HEK293 (cell line): ENCODE measurements at regions not wholly inside any gene's neighbourhood (a gene's known extent, or its start where the extent isn't known, plus 50 kb on each side); places are given as distances from the start of the nearest gene placed in this dataset.

Experiments used
- CTCF ChIA-PET: fragments of 350-600 bp; formaldehyde crosslinking; extraction: SDS; loops from one replicate; lab custom pipeline; 2021; ENCODE audit warnings: antibody characterized with exemption; lab: Yijun Ruan, JAX
- POLR2A ChIA-PET: fragments of 300-600 bp; formaldehyde crosslinking; extraction: SDS; loops from one replicate; lab custom pipeline; 2020; ENCODE audit warnings: antibody characterized with exemption, inconsistent platforms; lab: Yijun Ruan, JAX
- H3K27ac ChIP-seq: fragments of 200-500 bp; sonication (Bioruptor generic); 2 replicates; pipeline ENCODE4 v1.5.1; 2014; ENCODE audit warnings: low read depth, low read length, control low read depth, inconsistent platforms; ENCODE audit errors: extremely low read depth
- H3K36me3 ChIP-seq, 2 experiments: fragments of 200-500 bp in 1 of 2; sonication (Bioruptor generic) in 1 of 2; 1 replicate in 1 of 2; 2 replicates in 1 of 2; pipeline ENCODE4 v1.5.1; 2014 to 2017; ENCODE audit warnings: inconsistent platforms in 2 of 2, low read length in 2 of 2; ENCODE audit not compliant: control insufficient read depth in 2 of 2, insufficient read depth in 1 of 2
- H3K4me1 ChIP-seq: fragments of 200-500 bp; sonication (Bioruptor generic); 2 replicates; pipeline ENCODE4 v1.5.1; 2014; ENCODE audit warnings: mild to moderate bottlenecking, low read length, inconsistent platforms; ENCODE audit not compliant: control insufficient read depth, insufficient read depth
- H3K4me3 ChIP-seq: 2 replicates; pipeline ENCODE4 v1.5.1; 2011; ENCODE audit warnings: low read depth, mild to moderate bottlenecking, control low read depth, low read length, moderate library complexity
- H3K9me3 ChIP-seq: fragments of 200-500 bp; sonication (Bioruptor generic); 2 replicates; pipeline ENCODE4 v1.5.1; 2014; ENCODE audit warnings: low read depth, low read length, inconsistent platforms; ENCODE audit not compliant: control insufficient read depth, insufficient read depth
- GLI2 ChIP-seq: fragments of 450-650 bp; formaldehyde crosslinking; IDR thresholded peaks from 2 replicates; pipeline ENCODE4; 2017; ENCODE audit warnings: missing biosample characterization, missing genetic modification characterization, low read depth, borderline replicate concordance
- GLIS1 ChIP-seq: fragments of 450-650 bp; formaldehyde crosslinking; IDR thresholded peaks from 2 replicates; pipeline ENCODE4 v1.5.1; 2016; ENCODE audit warnings: missing biosample characterization, missing genetic modification characterization
- PRDM2 ChIP-seq: fragments of 450-650 bp; formaldehyde crosslinking; IDR thresholded peaks from 2 replicates; pipeline ENCODE4 v1.5.1; 2016; ENCODE audit warnings: missing biosample characterization, missing genetic modification characterization, borderline replicate concordance
- SP2 ChIP-seq: fragments of 450-650 bp; formaldehyde crosslinking; IDR thresholded peaks from 2 replicates; pipeline ENCODE4 v1.5.1; 2016; ENCODE audit warnings: missing biosample characterization, missing genetic modification characterization
- TSHZ1 ChIP-seq: fragments of 450-650 bp; formaldehyde crosslinking; IDR thresholded peaks from 2 replicates; pipeline ENCODE4 v1.5.1; 2016; ENCODE audit warnings: missing biosample characterization, missing genetic modification characterization, borderline replicate concordance
- ZFHX2 ChIP-seq: fragments of 450-650 bp; formaldehyde crosslinking; conservative IDR thresholded peaks from 2 replicates; pipeline ENCODE4 v1.5.1; 2016; ENCODE audit warnings: missing biosample characterization, missing genetic modification characterization
- ZNF155 ChIP-seq: fragments of 450-650 bp; formaldehyde crosslinking; IDR thresholded peaks from 2 replicates; pipeline ENCODE4 v1.5.1; 2016; ENCODE audit warnings: missing biosample characterization, missing genetic modification characterization
- ZNF2 ChIP-seq: fragments of 450-650 bp; formaldehyde crosslinking; IDR thresholded peaks from 2 replicates; pipeline ENCODE4 v1.5.1; 2016; ENCODE audit warnings: missing biosample characterization, missing genetic modification characterization
- ZNF24 ChIP-seq: fragments of 450-650 bp; formaldehyde crosslinking; IDR thresholded peaks from 2 replicates; pipeline ENCODE4 v1.5.1; 2016; ENCODE audit warnings: missing biosample characterization, missing genetic modification characterization
- ZNF514 ChIP-seq: fragments of 450-650 bp; formaldehyde crosslinking; IDR thresholded peaks from 2 replicates; pipeline ENCODE4 v1.5.1; 2016; ENCODE audit warnings: missing biosample characterization, missing genetic modification characterization
- ZNF558 ChIP-seq: fragments of 450-650 bp; formaldehyde crosslinking; IDR thresholded peaks from 2 replicates; pipeline ENCODE4 v1.5.1; 2016; ENCODE audit warnings: missing biosample characterization, missing genetic modification characterization
- ZNF645 ChIP-seq: fragments of 450-650 bp; formaldehyde crosslinking; IDR thresholded peaks from 2 replicates; pipeline ENCODE4; 2016; ENCODE audit warnings: missing biosample characterization, missing genetic modification characterization
- ZNF76 ChIP-seq: fragments of 450-650 bp; formaldehyde crosslinking; IDR thresholded peaks from 2 replicates; pipeline ENCODE4; 2016; ENCODE audit warnings: low read depth, missing biosample characterization, missing genetic modification characterization, borderline replicate concordance
- ZNF776 ChIP-seq: fragments of 450-650 bp; formaldehyde crosslinking; IDR thresholded peaks from 2 replicates; pipeline ENCODE4 v1.5.0; 2017; ENCODE audit warnings: missing biosample characterization, missing genetic modification characterization, borderline replicate concordance
- TF ChIP-seq, protein P1 (sequence below): fragments of 450-650 bp; formaldehyde crosslinking; IDR thresholded peaks from 2 replicates; pipeline ENCODE4 v1.5.1; 2016; ENCODE audit warnings: missing biosample characterization, missing genetic modification characterization
- TF ChIP-seq, protein P2 (sequence below): fragments of 450-650 bp; formaldehyde crosslinking; IDR thresholded peaks from 2 replicates; pipeline ENCODE4 v1.5.1; 2017; ENCODE audit warnings: missing biosample characterization, missing genetic modification characterization
- TF ChIP-seq, protein P3 (sequence below): fragments of 450-650 bp; formaldehyde crosslinking; IDR thresholded peaks from 2 replicates; pipeline ENCODE4 v1.5.1; 2016; ENCODE audit warnings: missing biosample characterization, missing genetic modification characterization

DNA sequence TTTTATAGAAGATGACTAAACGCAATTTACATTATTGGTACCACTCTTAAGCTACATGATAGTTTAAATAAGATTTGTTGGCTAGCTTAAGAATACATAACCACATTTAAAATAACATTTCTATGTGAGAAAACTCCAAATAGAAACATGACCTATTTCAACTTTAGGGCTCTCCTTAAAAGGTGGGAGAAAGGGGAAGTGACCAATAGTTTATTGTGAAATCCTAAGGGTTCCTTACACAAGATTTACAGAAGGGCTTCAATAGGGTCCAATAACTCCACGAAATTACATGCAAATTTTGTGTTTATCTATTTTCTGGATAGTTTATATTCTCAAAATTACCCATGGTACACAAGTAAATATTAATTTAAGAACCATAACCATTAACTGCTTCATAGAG lies 91.6 kb upstream of the DST start:
- H3K4me3 ChIP-seq, result no peak overlapping the region
- TF ChIP-seq SP2 (tag by site-specific recombination), result no peak
- no peak for TF ChIP-seq ZNF155 (tag by site-specific recombination)
- TF ChIP-seq ZNF2, result no peak
- no peak for TF ChIP-seq GLIS1 (tag by site-specific recombination)
- no peak for TF ChIP-seq TSHZ1
- H3K4me1 ChIP-seq, result peaks cover 32% of the 10 kb centered on the region
- ChIA-PET POLR2A (no interaction called here), CTCF (interaction anchor here (0.7 to 1.2 kb wide), 4 partner anchors 10 to 117 kb away, joined by 3 to 7 read pairs (median 4); no protein-coding TSS in a partner anchor)
- no peak overlapping the region for H3K27ac ChIP-seq
- H3K9me3 ChIP-seq, result no peaks in the 10 kb centered on the region
- H3K36me3 ChIP-seq, result no peaks in the 10 kb centered on the region; a peak in 1 of 3 replicates

- Histone ChIP-seq H3K36me3 (no peaks in the 10 kb centered on the region; a peak in 2 of 3 replicates), H3K4me3 (no peak overlapping the region), H3K9me3 (no peaks in the 10 kb centered on the region), H3K4me1 (peaks cover 37% of the 10 kb centered on the region), H3K27ac (no peak overlapping the region)
- POLR2A ChIA-PET, result no interaction called here
- CTCF ChIA-PET, result interaction anchor here (0.7 to 1.7 kb wide), 6 partner anchors 10 to 111 kb away, joined by 3 to 7 read pairs (median 6); no protein-coding TSS in a partner anchor
- TF ChIP-seq ZNF514 (no peak), ZNF645 (tag by site-specific recombination) (no peak), GLI2 (tag by site-specific recombination) (no peak), PRDM2 (tag by site-specific recombination) (no peak), ZNF776 (no peak), GLIS1 (tag by site-specific recombination) (no peak), ZFHX2 (tag by site-specific recombination) (no peak), ZNF24 (tag by site-specific recombination) (no peak), ZNF76 (no peak), ZNF558 (tag by site-specific recombination) (no peak)
- TF ChIP-seq, protein P1, sequence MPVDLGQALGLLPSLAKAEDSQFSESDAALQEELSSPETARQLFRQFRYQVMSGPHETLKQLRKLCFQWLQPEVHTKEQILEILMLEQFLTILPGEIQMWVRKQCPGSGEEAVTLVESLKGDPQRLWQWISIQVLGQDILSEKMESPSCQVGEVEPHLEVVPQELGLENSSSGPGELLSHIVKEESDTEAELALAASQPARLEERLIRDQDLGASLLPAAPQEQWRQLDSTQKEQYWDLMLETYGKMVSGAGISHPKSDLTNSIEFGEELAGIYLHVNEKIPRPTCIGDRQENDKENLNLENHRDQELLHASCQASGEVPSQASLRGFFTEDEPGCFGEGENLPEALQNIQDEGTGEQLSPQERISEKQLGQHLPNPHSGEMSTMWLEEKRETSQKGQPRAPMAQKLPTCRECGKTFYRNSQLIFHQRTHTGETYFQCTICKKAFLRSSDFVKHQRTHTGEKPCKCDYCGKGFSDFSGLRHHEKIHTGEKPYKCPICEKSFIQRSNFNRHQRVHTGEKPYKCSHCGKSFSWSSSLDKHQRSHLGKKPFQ, result 0 out of 2 replicates have a peak, but pooled peaks have one; percentile 41
- TF ChIP-seq, protein P2, sequence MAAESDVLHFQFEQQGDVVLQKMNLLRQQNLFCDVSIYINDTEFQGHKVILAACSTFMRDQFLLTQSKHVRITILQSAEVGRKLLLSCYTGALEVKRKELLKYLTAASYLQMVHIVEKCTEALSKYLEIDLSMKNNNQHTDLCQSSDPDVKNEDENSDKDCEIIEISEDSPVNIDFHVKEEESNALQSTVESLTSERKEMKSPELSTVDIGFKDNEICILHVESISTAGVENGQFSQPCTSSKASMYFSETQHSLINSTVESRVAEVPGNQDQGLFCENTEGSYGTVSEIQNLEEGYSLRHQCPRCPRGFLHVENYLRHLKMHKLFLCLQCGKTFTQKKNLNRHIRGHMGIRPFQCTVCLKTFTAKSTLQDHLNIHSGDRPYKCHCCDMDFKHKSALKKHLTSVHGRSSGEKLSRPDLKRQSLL (tag by site-specific recombination), result no peak
- TF ChIP-seq, protein P3, sequence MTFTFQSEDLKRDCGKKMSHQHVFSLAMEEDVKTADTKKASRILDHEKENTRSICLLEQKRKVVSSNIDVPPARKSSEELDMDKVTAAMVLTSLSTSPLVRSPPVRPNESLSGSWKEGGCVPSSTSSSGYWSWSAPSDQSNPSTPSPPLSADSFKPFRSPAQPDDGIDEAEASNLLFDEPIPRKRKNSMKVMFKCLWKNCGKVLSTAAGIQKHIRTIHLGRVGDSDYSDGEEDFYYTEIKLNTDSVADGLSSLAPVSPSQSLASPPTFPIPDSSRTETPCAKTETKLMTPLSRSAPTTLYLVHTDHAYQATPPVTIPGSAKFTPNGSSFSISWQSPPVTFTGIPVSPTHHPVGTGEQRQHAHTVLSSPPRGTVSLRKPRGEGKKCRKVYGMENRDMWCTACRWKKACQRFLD (tag by site-specific recombination), result no peak
Observed at GRCh38 chr6:56733211-56733697, 90.6 kb upstream of the DST start.
